CD4-positive, alpha-beta T cell (primary cell): ENCODE measurements at regions not wholly inside any gene's neighbourhood (a gene's known extent, or its start where the extent isn't known, plus 50 kb on each side); places are given as distances from the start of the nearest gene placed in this dataset.

Source experiments
- ATAC-seq: fragments of 200-7000 bp; cut with Tn5 transposase; one replicate; pipeline ENCODE4 v1.10.0; 2022; ENCODE audit warnings: mild to moderate bottlenecking; ENCODE audit not compliant: poor library complexity
- CTCF ChIA-PET: fragments of 350-600 bp; sonication (Branson Sonifier 250); formaldehyde crosslinking; loops from one replicate; lab custom pipeline; 2021; ENCODE audit warnings: antibody characterized with exemption, inconsistent platforms; lab: Charles Lee
- POLR2A ChIA-PET: fragments of 350-600 bp; sonication (Branson Sonifier 250); formaldehyde crosslinking; loops from one replicate; lab custom pipeline; 2021; ENCODE audit warnings: antibody characterized with exemption, inconsistent platforms; lab: Charles Lee
- DNase-seq, 14 experiments: peaks; one replicate each; pipeline ENCODE4 v3.0.0-alpha.2; 2013 to 2020; ENCODE audit warnings: mixed read lengths in 2 of 14
- H3K27ac ChIP-seq, 2 donors: one replicate each; pipeline versions ENCODE4 v1.5.1 to v1.7.0; 2013; ENCODE audit warnings: low read length in 2 of 2, low read depth in 1 of 2, mild to moderate bottlenecking in 1 of 2
- H3K27me3 ChIP-seq, 2 experiments: 1 replicate in 1 of 2; 2 replicates in 1 of 2; pipeline versions ENCODE4 v1.6.1 to v1.7.0; 2013; ENCODE audit warnings: low read length in 2 of 2, control low read depth in 1 of 2, mild to moderate bottlenecking in 1 of 2, moderate library complexity in 1 of 2; ENCODE audit not compliant: insufficient read depth in 2 of 2, control insufficient read depth in 1 of 2
- H3K36me3 ChIP-seq: one replicate; pipeline ENCODE4 v1.6.1; 2013; ENCODE audit warnings: low read length, control low read depth; ENCODE audit not compliant: insufficient read depth
- H3K4me1 ChIP-seq: one replicate; pipeline ENCODE4 v1.6.1; 2013; ENCODE audit warnings: low read length, control low read depth; ENCODE audit not compliant: insufficient read depth
- H3K4me3 ChIP-seq: one replicate; pipeline ENCODE4 v1.5.1; 2013; ENCODE audit warnings: mild to moderate bottlenecking, low read length, moderate library complexity
- H3K9me3 ChIP-seq, 2 experiments: 1 replicate in 1 of 2; 2 replicates in 1 of 2; pipeline versions ENCODE4 v1.6.1 to v1.7.0; 2013; ENCODE audit warnings: low read length in 2 of 2, mild to moderate bottlenecking in 2 of 2, control low read depth in 1 of 2, moderate library complexity in 1 of 2; ENCODE audit not compliant: control insufficient read depth in 1 of 2, insufficient read depth in 1 of 2
- H3K27ac Mint-ChIP-seq: one replicate; pipeline ENCODE4 v1.8.0; 2020; ENCODE audit warnings: mixed read lengths
- H3K27me3 Mint-ChIP-seq: one replicate; pipeline ENCODE4 v1.8.0; 2021; ENCODE audit warnings: mixed read lengths
- H3K36me3 Mint-ChIP-seq: one replicate; pipeline ENCODE4 v1.8.0; 2021; ENCODE audit warnings: low read depth, mixed read lengths
- H3K4me1 Mint-ChIP-seq: one replicate; pipeline ENCODE4 v1.8.0; 2021; ENCODE audit warnings: low read depth, mixed read lengths
- H3K4me3 Mint-ChIP-seq: one replicate; pipeline ENCODE4 v1.8.0; 2020; ENCODE audit warnings: mild to moderate bottlenecking, mixed read lengths
- H3K9me3 Mint-ChIP-seq: one replicate; pipeline ENCODE4 v1.8.0; 2020; ENCODE audit warnings: mixed read lengths
- intact Hi-C, 2 experiments: fragments of 100-400 bp; cut with DNase I in 1 of 2; cut with micrococcal nuclease in 1 of 2; formaldehyde crosslinking; loops; one replicate each; pipeline versions ENCODE4 v1.15.1 to v1.9.0; 2023 to 2025; cut with DNase I, micrococcal nuclease
- TF ChIP-seq, protein P1 (sequence below): fragments of 200-600 bp; IDR thresholded peaks from one replicate; pipeline ENCODE4 v1.8.0; 2022; ENCODE audit warnings: antibody characterized with exemption, mild to moderate bottlenecking

DNA sequence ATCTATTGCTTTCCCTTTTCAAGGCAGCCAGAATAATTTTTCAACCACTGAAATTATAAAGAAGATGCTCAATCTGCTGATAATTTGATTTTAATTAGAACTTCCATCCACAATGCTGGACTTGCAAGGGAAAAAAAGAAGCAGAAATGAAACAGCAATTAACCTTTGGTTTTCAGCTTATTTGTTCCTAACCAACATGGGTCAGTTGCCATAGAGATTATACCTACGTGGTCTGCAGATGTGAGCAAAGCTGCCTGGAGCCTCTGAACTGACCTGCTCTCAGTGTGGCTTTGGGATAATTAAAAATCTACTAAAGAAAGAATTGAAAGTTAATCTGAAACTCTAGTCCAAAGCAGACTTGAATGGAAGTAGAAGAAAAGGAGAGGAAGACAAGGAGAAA lies 195.7 kb upstream of the API5 start:
- DNase-seq (no peak), ATAC-seq (no peak)
- Mint-ChIP-seq H3K27me3 (no peaks in the 10 kb centered on the region), H3K36me3 (no peaks in the 10 kb centered on the region), H3K4me1 (no peaks in the 10 kb centered on the region), H3K9me3 (no peaks in the 10 kb centered on the region), H3K4me3 (no peak overlapping the region), H3K27ac (no peak overlapping the region)
- Histone ChIP-seq H3K27me3 (no peaks in the 10 kb centered on the region), H3K4me1 (no peaks in the 10 kb centered on the region), H3K27ac (no peak overlapping the region), H3K4me3 (no peak overlapping the region), H3K9me3 (no peaks in the 10 kb centered on the region), H3K36me3 (no peaks in the 10 kb centered on the region)
- intact Hi-C loops = no loop called here
- ChIA-PET CTCF (no interaction called here), POLR2A (no interaction called here)
- TF ChIP-seq, protein P1, sequence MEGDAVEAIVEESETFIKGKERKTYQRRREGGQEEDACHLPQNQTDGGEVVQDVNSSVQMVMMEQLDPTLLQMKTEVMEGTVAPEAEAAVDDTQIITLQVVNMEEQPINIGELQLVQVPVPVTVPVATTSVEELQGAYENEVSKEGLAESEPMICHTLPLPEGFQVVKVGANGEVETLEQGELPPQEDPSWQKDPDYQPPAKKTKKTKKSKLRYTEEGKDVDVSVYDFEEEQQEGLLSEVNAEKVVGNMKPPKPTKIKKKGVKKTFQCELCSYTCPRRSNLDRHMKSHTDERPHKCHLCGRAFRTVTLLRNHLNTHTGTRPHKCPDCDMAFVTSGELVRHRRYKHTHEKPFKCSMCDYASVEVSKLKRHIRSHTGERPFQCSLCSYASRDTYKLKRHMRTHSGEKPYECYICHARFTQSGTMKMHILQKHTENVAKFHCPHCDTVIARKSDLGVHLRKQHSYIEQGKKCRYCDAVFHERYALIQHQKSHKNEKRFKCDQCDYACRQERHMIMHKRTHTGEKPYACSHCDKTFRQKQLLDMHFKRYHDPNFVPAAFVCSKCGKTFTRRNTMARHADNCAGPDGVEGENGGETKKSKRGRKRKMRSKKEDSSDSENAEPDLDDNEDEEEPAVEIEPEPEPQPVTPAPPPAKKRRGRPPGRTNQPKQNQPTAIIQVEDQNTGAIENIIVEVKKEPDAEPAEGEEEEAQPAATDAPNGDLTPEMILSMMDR = no peak

DNA sequence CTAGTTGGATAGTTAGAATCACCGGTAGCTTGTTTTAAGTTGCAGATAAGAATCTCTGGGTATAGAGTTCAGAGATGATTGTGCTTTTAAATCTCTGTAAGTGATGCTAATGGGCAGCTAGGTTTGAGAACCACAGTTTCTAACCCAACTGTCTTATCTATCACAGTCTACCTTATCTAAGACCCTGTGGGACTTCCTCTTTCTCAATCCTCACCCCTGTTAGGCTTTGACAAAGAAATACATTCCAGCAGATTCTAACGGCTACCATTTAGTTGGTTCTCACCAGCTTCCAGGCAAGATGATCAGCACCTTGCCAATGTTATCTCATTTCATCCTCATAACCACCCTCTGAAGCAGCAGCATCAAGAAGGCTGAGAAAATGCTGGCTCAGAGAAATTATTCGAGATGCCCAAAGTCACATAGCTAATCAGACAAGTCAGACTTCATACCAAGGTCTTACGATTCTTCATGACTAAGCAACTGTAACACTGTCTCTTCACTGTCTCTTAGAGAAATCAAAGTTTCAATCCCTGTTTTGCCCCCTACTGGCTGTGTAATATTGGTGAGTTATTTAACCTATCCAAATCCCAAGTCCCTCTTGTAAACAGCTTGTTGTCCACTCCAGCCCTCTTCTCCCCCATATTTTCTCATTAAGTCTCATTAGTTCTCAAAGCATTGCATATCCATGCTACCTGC lies 192.4 kb upstream of the API5 start:
- no peaks in the 10 kb centered on the region for H3K4me1 Mint-ChIP-seq
- H3K27ac Mint-ChIP-seq = no peak overlapping the region
- no peaks in the 10 kb centered on the region for H3K4me1 ChIP-seq
- TF ChIP-seq, protein P1 = no peak
- H3K9me3 ChIP-seq = no peaks in the 10 kb centered on the region
- intact Hi-C loops = no loop called here
- H3K27me3 ChIP-seq = no peaks in the 10 kb centered on the region
- CTCF ChIA-PET = no interaction called here
- no peaks in the 10 kb centered on the region for H3K36me3 ChIP-seq
- POLR2A ChIA-PET = no interaction called here
- H3K36me3 Mint-ChIP-seq = no peaks in the 10 kb centered on the region
- H3K9me3 Mint-ChIP-seq = peaks cover 2% of the 10 kb centered on the region
- no peak overlapping the region for H3K27ac ChIP-seq
- ATAC-seq = no peak
- H3K4me3 Mint-ChIP-seq = no peak overlapping the region
- no peak overlapping the region for H3K4me3 ChIP-seq
- H3K27me3 Mint-ChIP-seq = no peaks in the 10 kb centered on the region
- no peak for DNase-seq

DNA sequence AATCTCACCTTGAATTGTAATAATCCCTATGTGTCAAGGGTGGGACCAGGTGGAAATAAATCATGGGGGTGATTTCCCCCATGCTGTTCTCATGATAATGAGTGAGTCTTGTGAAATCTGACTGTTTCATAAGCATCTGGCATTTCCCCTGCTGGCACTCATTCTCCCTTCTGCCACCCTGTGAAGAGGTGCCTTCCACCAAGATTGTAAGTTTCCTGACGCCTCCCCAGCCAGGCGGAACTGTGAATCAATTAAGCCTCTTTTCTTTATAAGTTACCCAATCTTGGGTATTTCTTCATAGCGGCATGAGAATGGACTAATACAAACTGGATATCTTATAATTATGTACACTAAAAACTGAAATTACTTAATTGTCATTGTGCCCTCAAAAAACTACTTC lies 189.2 kb upstream of the API5 start:
- H3K4me3 ChIP-seq = no peak overlapping the region
- intact Hi-C loops = no loop called here
- Mint-ChIP-seq H3K27ac (no peak overlapping the region), H3K36me3 (no peaks in the 10 kb centered on the region), H3K9me3 (peaks cover 2% of the 10 kb centered on the region), H3K27me3 (no peaks in the 10 kb centered on the region), H3K4me1 (no peaks in the 10 kb centered on the region), H3K4me3 (no peak overlapping the region)
- no peak overlapping the region for H3K27ac ChIP-seq
- ATAC-seq (no peak), DNase-seq (no peak)
- TF ChIP-seq, protein P1 = no peak
- no peaks in the 10 kb centered on the region for H3K9me3 ChIP-seq
- CTCF ChIA-PET = no interaction called here
- H3K4me1 ChIP-seq = no peaks in the 10 kb centered on the region
- POLR2A ChIA-PET = no interaction called here
- no peaks in the 10 kb centered on the region for H3K36me3 ChIP-seq
- no peaks in the 10 kb centered on the region for H3K27me3 ChIP-seq
